Psoas muscle (tissue), 7 donors: ENCODE measurements at regions not wholly inside any gene's neighbourhood (a gene's known extent, or its start where the extent isn't known, plus 50 kb on each side); places are given as distances from the start of the nearest gene placed in this dataset.

Experiments used
- ATAC-seq, 4 donors: fragments of 200-7000 bp; cut with Tn5 transposase; one replicate each; pipeline ENCODE4 v1.9.1; 2020; ENCODE audit warnings: moderate library complexity in 3 of 4, mild to moderate bottlenecking in 2 of 4
- DNase-seq, 2 donors: peaks; one replicate each; pipeline ENCODE4 v3.0.0-alpha.2; 2020
- H3K27ac ChIP-seq: fragments of 200-600 bp; one replicate; pipeline ENCODE4 v1.8.0; 2022
- H3K27me3 ChIP-seq, 3 donors: fragments of 200-600 bp in 1 of 3; one replicate each; pipeline versions ENCODE4 v1.6.1 to v1.8.0; 2013 to 2022; ENCODE audit warnings: low read length in 2 of 3, mild to moderate bottlenecking in 2 of 3, moderate library complexity in 1 of 3; ENCODE audit not compliant: insufficient read depth in 3 of 3
- H3K36me3 ChIP-seq, 2 donors: fragments of 200-600 bp in 1 of 2; one replicate each; pipeline versions ENCODE4 v1.6.1 to v1.8.0; 2013 to 2022; ENCODE audit warnings: low read depth in 1 of 2, mild to moderate bottlenecking in 1 of 2, moderate library complexity in 1 of 2; ENCODE audit not compliant: insufficient read depth in 1 of 2
- H3K4me1 ChIP-seq: fragments of 200-600 bp; one replicate; pipeline ENCODE4 v1.8.0; 2022
- H3K4me3 ChIP-seq: fragments of 200-600 bp; one replicate; pipeline ENCODE4 v1.8.0; 2022; ENCODE audit warnings: mild to moderate bottlenecking
- H3K9me3 ChIP-seq: fragments of 200-600 bp; one replicate; pipeline ENCODE4 v1.8.0; 2022
- CTCF ChIP-seq: fragments of 200-600 bp; IDR thresholded peaks from one replicate; pipeline ENCODE4 v1.8.0; 2022; ENCODE audit warnings: antibody characterized with exemption
- whole genome bisulfite sequencing, 3 donors: extraction: QIAGEN DNeasy Blood & Tissue Kit; methylation state at CpG; one replicate each; pipeline versions ENCODE4 v1.1.6 to v1.1.7; 2013; 5-methylcytosine and 5-hydroxymethylcytosine counted together
- intact Hi-C, 2 donors: fragments of 100-400 bp; cut with DNase I; formaldehyde crosslinking; loops; one replicate each; pipeline versions ENCODE4 v1.11.0 to v1.14.2; 2022
- donor health status: healthy with polysubstance abuse.
- donor health status: DM: no; HTN: no; CAD: no; lungs with moderate emphysema.
- donor health status: Bipolar disorder and iron deficiency.
- donor health status: healthy.
- donor health status: DM: yes; HTN: yes; CAD: no.
- donor health status: DM: no; HTN: no; CAD: no.
- donor health status: DM: yes; HTN: yes; CAD: no.

GRCh38 chr16:11447272-11447671, 102.0 kb downstream of the RMI2 start:
- WGBS, 3 donors: 87 to 95% (median 89%) methylated on average over 10 of the region's 10 CpGs
- Histone ChIP-seq H3K4me1 (no peaks in the 10 kb centered on the region), H3K4me3 (no peak overlapping the region), H3K36me3 (no peaks in the 10 kb centered on the region), H3K27ac (no peak overlapping the region), H3K9me3 (no peaks in the 10 kb centered on the region), H3K27me3 (no peaks in the 10 kb centered on the region)
- intact Hi-C loops: no loop called here
- no peak for ATAC-seq
- no peak for DNase-seq
- TF ChIP-seq CTCF: no peak

DNA sequence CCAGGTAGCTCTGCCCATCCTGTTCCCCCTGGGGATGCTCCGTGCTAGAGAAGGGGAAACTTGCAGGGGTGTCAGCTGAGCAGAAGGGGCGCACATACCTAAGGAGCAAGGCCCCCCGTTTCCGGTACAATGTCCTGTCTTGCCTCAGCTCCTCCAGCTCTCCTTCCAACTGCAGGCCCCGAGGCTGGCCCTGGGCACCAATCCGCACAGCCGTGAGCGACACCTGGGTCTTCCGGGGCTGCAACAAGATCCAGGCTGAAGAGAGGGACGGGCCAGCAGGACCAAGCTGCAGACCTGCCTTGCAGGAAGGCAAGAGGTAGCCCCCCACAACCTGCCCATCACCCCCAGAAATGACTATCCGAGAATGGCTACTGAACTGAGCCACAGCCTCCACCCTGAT, 102.6 kb downstream of the RMI2 start:
- 80 to 86% (median 82%) methylated on average over 11 of the region's 11 CpGs for WGBS, 3 donors
- no peak overlapping the region for H3K27ac ChIP-seq
- ATAC-seq (no peak), DNase-seq (no peak)
- intact Hi-C loops: no loop called here
- H3K4me1 ChIP-seq: no peaks in the 10 kb centered on the region
- no peak for TF ChIP-seq CTCF
- no peaks in the 10 kb centered on the region for H3K36me3 ChIP-seq
- H3K9me3 ChIP-seq: no peaks in the 10 kb centered on the region
- H3K27me3 ChIP-seq: no peaks in the 10 kb centered on the region
- no peak overlapping the region for H3K4me3 ChIP-seq

- no peaks in the 10 kb centered on the region for H3K36me3 ChIP-seq
- H3K27me3 ChIP-seq: no peaks in the 10 kb centered on the region
- no peak overlapping the region for H3K27ac ChIP-seq
- intact Hi-C loops: no loop called here
- ATAC-seq (no peak), DNase-seq (no peak)
- no peak for TF ChIP-seq CTCF
- 73 to 77% (median 76%) methylated on average over 13 of the region's 13 CpGs for WGBS, 3 donors
- H3K4me1 ChIP-seq: no peaks in the 10 kb centered on the region
- no peaks in the 10 kb centered on the region for H3K9me3 ChIP-seq
- no peak overlapping the region for H3K4me3 ChIP-seq
Measured at GRCh38 chr16:11448796-11449416, 103.6 kb downstream of the RMI2 start.

- WGBS, 3 donors: 96 to 98% (median 97%) methylated on average over 7 of the region's 7 CpGs
- no peaks in the 10 kb centered on the region for H3K36me3 ChIP-seq
- H3K27me3 ChIP-seq: no peaks in the 10 kb centered on the region
- no peak for TF ChIP-seq CTCF
- no peak overlapping the region for H3K27ac ChIP-seq
- no peak for DNase-seq
- H3K9me3 ChIP-seq: no peaks in the 10 kb centered on the region
- intact Hi-C loops: no loop called here
- H3K4me1 ChIP-seq: no peaks in the 10 kb centered on the region
- ATAC-seq: no peak
- no peak overlapping the region for H3K4me3 ChIP-seq
Measured at GRCh38 chr16:11449716-11450115, 104.5 kb downstream of the RMI2 start.

DNA sequence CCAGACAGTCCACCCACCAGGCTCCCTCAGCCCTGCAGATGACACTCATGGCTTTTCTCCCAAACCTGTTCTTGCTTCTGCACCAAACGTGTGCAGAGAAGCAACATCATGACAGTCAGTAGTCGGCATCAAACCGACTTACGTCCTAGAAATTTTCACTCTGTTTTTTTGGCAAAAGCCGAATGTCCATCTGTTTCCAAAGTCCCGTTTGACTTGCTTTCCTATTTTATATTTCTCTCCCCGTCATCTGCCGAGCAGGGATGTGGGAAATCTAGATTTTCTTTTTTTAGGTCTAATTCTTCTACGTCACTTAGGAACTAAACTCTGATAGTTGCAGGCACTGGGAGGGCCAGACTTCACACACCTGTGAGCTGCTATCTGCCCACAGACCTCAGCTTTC, 104.9 kb downstream of the RMI2 start:
- intact Hi-C loops: no loop called here
- no peak for ATAC-seq
- Histone ChIP-seq H3K36me3 (no peaks in the 10 kb centered on the region), H3K4me1 (no peaks in the 10 kb centered on the region), H3K27ac (no peak overlapping the region), H3K4me3 (no peak overlapping the region), H3K9me3 (no peaks in the 10 kb centered on the region), H3K27me3 (no peaks in the 10 kb centered on the region)
- WGBS, 3 donors: 82 to 87% (median 85%) methylated on average over 9 of the region's 9 CpGs
- no peak for TF ChIP-seq CTCF
- DNase-seq: no peak
